ENCODE measurements at regions not wholly inside any gene's neighbourhood (a gene's known extent, or its start where the extent isn't known, plus 50 kb on each side); places are given as distances from the start of the nearest gene placed in this dataset.

DNA sequence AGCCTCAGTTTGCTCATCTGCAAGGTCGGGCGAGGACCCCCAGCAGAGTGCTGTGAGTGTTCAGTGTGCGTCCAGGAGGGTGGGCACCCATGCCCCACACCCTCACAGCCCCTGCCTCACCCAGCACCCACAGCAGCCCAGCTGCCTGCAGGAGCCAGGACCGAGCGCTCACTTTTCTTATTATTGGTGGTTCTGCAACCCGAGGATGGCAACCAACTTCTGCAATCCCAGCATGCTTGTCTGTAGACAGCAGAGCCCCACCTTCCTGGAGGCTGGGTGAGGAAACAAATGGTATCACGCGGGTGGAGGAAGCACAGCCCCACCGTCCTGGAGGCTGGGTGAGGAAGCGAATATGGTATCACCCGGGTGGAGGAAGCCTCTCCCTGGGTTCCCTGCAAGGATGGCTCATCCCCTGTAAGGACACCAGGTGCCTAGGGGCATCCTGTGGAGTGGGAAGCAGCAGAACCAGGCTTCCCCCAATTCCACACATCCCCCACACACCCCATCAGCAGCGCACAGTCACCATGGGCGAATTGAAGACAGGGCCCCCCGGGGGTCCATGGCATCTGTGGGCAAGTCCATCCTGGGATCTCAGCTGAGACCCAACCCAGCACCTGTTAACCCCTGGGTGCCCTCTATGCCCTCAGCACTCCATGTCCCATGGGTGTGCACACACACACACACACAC lies 220.5 kb upstream of the RAB6C start:
- TF ChIP-seq, protein P1, sequence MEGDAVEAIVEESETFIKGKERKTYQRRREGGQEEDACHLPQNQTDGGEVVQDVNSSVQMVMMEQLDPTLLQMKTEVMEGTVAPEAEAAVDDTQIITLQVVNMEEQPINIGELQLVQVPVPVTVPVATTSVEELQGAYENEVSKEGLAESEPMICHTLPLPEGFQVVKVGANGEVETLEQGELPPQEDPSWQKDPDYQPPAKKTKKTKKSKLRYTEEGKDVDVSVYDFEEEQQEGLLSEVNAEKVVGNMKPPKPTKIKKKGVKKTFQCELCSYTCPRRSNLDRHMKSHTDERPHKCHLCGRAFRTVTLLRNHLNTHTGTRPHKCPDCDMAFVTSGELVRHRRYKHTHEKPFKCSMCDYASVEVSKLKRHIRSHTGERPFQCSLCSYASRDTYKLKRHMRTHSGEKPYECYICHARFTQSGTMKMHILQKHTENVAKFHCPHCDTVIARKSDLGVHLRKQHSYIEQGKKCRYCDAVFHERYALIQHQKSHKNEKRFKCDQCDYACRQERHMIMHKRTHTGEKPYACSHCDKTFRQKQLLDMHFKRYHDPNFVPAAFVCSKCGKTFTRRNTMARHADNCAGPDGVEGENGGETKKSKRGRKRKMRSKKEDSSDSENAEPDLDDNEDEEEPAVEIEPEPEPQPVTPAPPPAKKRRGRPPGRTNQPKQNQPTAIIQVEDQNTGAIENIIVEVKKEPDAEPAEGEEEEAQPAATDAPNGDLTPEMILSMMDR (conservative IDR thresholded peaks at IDR 0.05; ENCODE audit: low read depth, low read length): no peak
- no peak for TF ChIP-seq EZH2 (IDR thresholded peaks at IDR 0.05; ENCODE audit: low read length, unreplicated experiment)
